OCI-LY3 (cell line): ENCODE measurements at regions not wholly inside any gene's neighbourhood (a gene's known extent, or its start where the extent isn't known, plus 50 kb on each side); places are given as distances from the start of the nearest gene placed in this dataset.

Experiments used
- H2AFZ ChIP-seq: fragments of 200-600, 300-600 bp; shearing (Covaris generic); 2 replicates; pipeline ENCODE4 v1.6.0; 2014; ENCODE audit warnings: antibody characterized with exemption, low read depth, low read length
- H3K27ac ChIP-seq: fragments of 200-600, 300-600 bp; sonication (generic); 2 replicates; pipeline ENCODE4 v1.5.1; 2014; ENCODE audit warnings: mild to moderate bottlenecking, low read length, moderate library complexity, mixed read lengths
- H3K27me3 ChIP-seq: fragments of 200-600, 300-600 bp; sonication (generic); 2 replicates; pipeline ENCODE4 v1.6.1; 2014; ENCODE audit warnings: low read depth, low read length, mixed read lengths
- H3K36me3 ChIP-seq: fragments of 200-600, 300-600 bp; sonication (generic); replicated peaks from 2 replicates; pipeline ENCODE3; 2014; ENCODE audit warnings: low read depth, low read length, mixed read lengths
- H3K4me1 ChIP-seq: fragments of 300-600, 200-600 bp; sonication (generic); 2 replicates; pipeline ENCODE4 v1.6.1; 2014; ENCODE audit warnings: low read length, mixed read lengths
- H3K4me2 ChIP-seq: fragments of 200-600, 300-600 bp; sonication (generic); 2 replicates; pipeline ENCODE4 v1.6.1; 2014; ENCODE audit warnings: low read length, mixed read lengths
- H3K4me3 ChIP-seq: fragments of 300-600, 200-600 bp; sonication (generic); 2 replicates; pipeline ENCODE4 v1.5.1; 2014; ENCODE audit warnings: antibody characterized with exemption, mild to moderate bottlenecking, low read length, moderate library complexity
- H3K79me2 ChIP-seq: fragments of 300-600, 200-600 bp; shearing (Covaris generic); 2 replicates; pipeline ENCODE4 v1.6.1; 2014; ENCODE audit warnings: mild to moderate bottlenecking, low read length, mixed read lengths
- H3K9ac ChIP-seq: fragments of 300-600, 200-600 bp; shearing (Covaris generic); 2 replicates; pipeline ENCODE4 v1.6.0; 2014; ENCODE audit warnings: mild to moderate bottlenecking, low read length, moderate library complexity
- H3K9me3 ChIP-seq: fragments of 200-600, 300-600 bp; shearing (Covaris generic); 2 replicates; pipeline ENCODE4 v1.6.1; 2014; ENCODE audit warnings: low read length, mixed read lengths; ENCODE audit not compliant: insufficient read depth
- H4K20me1 ChIP-seq: fragments of 200-600, 300-600 bp; sonication (generic); 2 replicates; pipeline ENCODE4 v1.6.1; 2016; ENCODE audit warnings: low read length, mixed read lengths; ENCODE audit not compliant: insufficient read depth
- CTCF ChIP-seq: fragments of 200-600, 300-600 bp; sonication (generic); IDR thresholded peaks from 2 replicates; pipeline ENCODE4 v1.5.1; 2014; ENCODE audit warnings: antibody characterized with exemption, low read length, low read depth
- EZH2phosphoT487 ChIP-seq: fragments of 200-600 bp; shearing (Covaris generic); IDR thresholded peaks from 2 replicates; pipeline ENCODE4 v1.6.1; 2018; ENCODE audit warnings: antibody characterized with exemption, mixed run types, low read depth

DNA sequence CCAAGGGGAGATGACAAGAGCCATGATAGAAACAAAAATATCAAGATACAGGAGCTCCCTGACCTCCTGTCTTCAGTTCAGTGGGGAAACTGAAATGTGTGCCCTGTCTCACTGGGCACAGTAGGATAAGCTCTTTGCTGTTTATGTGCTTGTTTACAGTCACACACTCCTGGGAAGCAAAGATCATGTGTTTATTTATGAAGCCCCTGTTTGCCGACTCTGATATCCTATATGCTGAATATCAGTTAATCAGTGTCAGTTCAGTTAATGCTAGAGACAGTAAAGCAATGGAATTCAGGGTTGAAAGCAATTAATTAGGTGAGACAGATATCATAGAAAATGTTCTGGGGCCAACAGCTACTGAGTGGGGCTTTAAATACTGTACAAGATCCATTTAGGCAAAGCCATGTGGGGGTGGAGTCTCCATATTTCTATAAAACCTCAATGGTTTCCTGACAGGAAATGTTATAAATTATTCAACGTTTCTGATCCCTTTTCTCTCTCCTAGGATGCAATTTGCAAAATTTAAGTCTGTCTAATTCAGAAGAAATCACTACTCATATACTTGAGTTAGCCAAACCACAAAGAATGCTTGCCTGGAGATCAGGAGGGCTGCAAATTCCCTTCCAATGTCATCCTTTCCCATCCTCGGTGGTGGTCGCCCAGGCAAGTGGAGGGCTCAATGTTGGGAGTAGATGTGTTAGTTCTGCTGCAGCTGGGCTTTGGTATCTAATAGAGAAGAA, 551.3 kb downstream of the CMPK2 start:
- no peak overlapping the region for H3K4me2 ChIP-seq

GRCh38 chr2:6325616-6326015, 540.1 kb downstream of the CMPK2 start:
- no peaks in the 10 kb centered on the region for H4K20me1 ChIP-seq
- TF ChIP-seq EZH2phosphoT487: no peak
- TF ChIP-seq CTCF: no peak
- H3K79me2 ChIP-seq: no peaks in the 10 kb centered on the region
- H2AFZ ChIP-seq: no peak overlapping the region
- H3K4me2 ChIP-seq: no peak overlapping the region
- H3K27ac ChIP-seq: no peak overlapping the region
- H3K4me3 ChIP-seq: no peak overlapping the region
- H3K27me3 ChIP-seq: no peaks in the 10 kb centered on the region
- H3K36me3 ChIP-seq: no peaks in the 10 kb centered on the region
- H3K4me1 ChIP-seq: no peaks in the 10 kb centered on the region
- H3K9ac ChIP-seq: no peak overlapping the region
- H3K9me3 ChIP-seq: no peaks in the 10 kb centered on the region

More for the DNA sequence above, 551.3 kb downstream of the CMPK2 start:
- no peaks in the 10 kb centered on the region for H4K20me1 ChIP-seq
- H3K27me3 ChIP-seq: no peaks in the 10 kb centered on the region
- H3K79me2 ChIP-seq: no peaks in the 10 kb centered on the region
- H2AFZ ChIP-seq: no peak overlapping the region
- H3K36me3 ChIP-seq: no peaks in the 10 kb centered on the region
- TF ChIP-seq CTCF (no peak), EZH2phosphoT487 (no peak)
- peaks cover 18% of the 10 kb centered on the region for H3K4me1 ChIP-seq
- H3K27ac ChIP-seq: no peak overlapping the region
- no peak overlapping the region for H3K9ac ChIP-seq
- H3K4me3 ChIP-seq: no peak overlapping the region
- no peaks in the 10 kb centered on the region for H3K9me3 ChIP-seq

GRCh38 chr2:6326958-6327357, 538.7 kb downstream of the CMPK2 start:
- H3K9me3 ChIP-seq: no peaks in the 10 kb centered on the region
- H3K4me2 ChIP-seq: no peak overlapping the region
- H2AFZ ChIP-seq: no peak overlapping the region
- H3K4me3 ChIP-seq: no peak overlapping the region
- H3K79me2 ChIP-seq: no peaks in the 10 kb centered on the region
- TF ChIP-seq EZH2phosphoT487 (no peak), CTCF (no peak)
- no peak overlapping the region for H3K9ac ChIP-seq
- no peaks in the 10 kb centered on the region for H4K20me1 ChIP-seq
- no peaks in the 10 kb centered on the region for H3K27me3 ChIP-seq
- no peaks in the 10 kb centered on the region for H3K4me1 ChIP-seq
- H3K36me3 ChIP-seq: no peaks in the 10 kb centered on the region
- H3K27ac ChIP-seq: no peak overlapping the region

- no peaks in the 10 kb centered on the region for H3K27me3 ChIP-seq
- H3K4me2 ChIP-seq: no peak overlapping the region
- H3K36me3 ChIP-seq: no peaks in the 10 kb centered on the region
- no peaks in the 10 kb centered on the region for H3K9me3 ChIP-seq
- no peaks in the 10 kb centered on the region for H4K20me1 ChIP-seq
- H3K27ac ChIP-seq: no peak overlapping the region
- H3K4me1 ChIP-seq: peaks cover 15% of the 10 kb centered on the region
- no peak overlapping the region for H2AFZ ChIP-seq
- no peak overlapping the region for H3K9ac ChIP-seq
- H3K4me3 ChIP-seq: no peak overlapping the region
- no peak for TF ChIP-seq CTCF
- no peak for TF ChIP-seq EZH2phosphoT487
- no peaks in the 10 kb centered on the region for H3K79me2 ChIP-seq
Observed at GRCh38 chr2:6336752-6337471, 528.8 kb downstream of the CMPK2 start.
